ENCODE measurements at regions not wholly inside any gene's neighbourhood (a gene's known extent, or its start where the extent isn't known, plus 50 kb on each side); places are given as distances from the start of the nearest gene placed in this dataset.
"Not testable (repeated sequence)": the region's sequence is repeated elsewhere in the genome, so short reads cannot be mapped to it uniquely, and the experiment has no call there.

- no peak for DNase-seq (ENCODE audit: low spot score)
Observed at GRCh38 chr13:89052699-89053098, 1381.5 kb downstream of the SLITRK5 start.

DNA sequence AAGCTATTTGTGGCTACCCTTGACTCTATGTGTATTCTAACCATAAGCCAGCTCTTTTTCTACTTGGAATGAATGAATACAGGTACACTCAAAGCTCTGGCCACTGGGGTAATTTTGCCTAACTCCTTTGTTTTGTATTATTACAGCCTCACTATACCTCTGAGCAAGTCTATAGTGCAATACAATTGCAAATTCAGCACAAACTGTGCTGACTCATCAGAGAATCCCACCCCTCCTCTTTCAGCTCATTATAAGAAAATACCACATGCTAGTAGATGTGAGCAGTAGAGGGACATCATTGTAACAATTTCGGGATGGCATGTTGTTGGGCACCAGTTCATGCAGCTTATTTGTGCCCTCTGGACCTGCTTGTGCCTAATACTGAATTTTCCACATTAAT, 1382.2 kb downstream of the SLITRK5 start:
- DNase-seq (ENCODE audit: low spot score): no peak

GRCh38 chr13:89057274-89057673, 1386.1 kb downstream of the SLITRK5 start:
- DNase-seq (ENCODE audit: low spot score): no peak

DNA sequence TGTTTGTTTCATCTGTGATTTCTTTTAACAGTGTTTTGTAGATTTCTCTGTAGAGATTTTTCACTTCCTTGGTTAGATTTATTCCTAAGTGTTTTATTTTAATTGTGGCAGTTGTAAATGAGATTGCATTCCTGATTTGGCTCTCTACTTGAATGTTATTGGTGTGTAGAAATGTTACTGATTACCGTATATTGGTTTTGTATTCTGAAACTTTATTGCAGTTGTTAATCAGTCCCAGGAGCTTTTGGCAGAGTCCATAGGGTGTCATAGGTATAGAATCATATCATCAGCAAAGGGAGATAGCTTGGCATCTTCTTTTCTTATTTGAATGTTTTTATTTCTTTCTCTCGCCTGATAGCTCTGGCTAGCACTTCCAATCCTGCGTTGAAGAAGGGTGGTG, 1386.7 kb downstream of the SLITRK5 start:
- DNase-seq (ENCODE audit: low spot score): no peak

GRCh38 chr13:89061821-89062220, 1390.7 kb downstream of the SLITRK5 start:
- DNase-seq (ENCODE audit: low spot score): no peak

- peak; percentile 41 for DNase-seq (ENCODE audit: low spot score)
Observed at GRCh38 chr13:89066868-89067466, 1395.8 kb downstream of the SLITRK5 start.

DNA sequence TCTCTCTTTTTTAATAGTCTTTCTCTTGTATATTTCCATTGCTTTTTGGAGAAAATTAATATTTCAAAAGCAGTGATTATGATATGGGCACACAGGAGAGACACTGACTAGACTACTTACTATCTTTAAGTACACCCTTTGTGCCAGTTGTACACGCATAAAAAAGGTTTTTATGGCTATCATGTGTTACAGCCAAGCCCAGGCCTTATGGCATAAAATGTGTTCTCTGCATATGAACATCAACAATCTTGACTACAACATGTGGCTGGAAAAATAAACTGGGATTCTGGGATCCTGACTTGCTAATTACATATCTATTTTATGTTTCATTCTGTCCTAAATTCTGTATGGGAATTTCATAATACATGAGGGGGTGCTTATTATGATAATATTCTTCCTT, 1401.8 kb downstream of the SLITRK5 start:
- no peak for DNase-seq (ENCODE audit: low spot score)

DNA sequence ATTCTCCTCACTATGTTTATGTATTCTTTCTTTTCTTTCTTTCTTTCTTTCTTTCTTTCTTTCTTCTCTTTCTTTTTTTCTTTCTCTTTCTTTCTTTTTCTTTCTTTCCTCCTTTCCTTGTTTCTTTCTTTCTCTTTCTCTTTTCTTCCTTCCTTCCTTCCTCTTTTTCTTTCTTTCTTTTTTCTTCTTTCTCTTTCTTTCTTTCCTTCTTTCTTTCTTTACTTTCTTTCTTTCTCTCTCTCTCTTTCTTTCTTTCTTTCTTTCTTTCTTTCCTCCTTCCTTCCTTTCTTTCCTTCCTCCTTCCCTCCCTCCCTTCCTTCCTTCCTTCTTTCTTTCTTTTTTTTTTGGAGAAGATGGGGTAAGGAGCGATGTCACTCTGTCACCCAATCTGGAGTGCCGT, 1405.5 kb downstream of the SLITRK5 start:
- DNase-seq (ENCODE audit: low spot score): no peak

GRCh38 chr13:89082623-89083022, 1411.5 kb downstream of the SLITRK5 start:
- DNase-seq (ENCODE audit: low spot score): no peak

DNA sequence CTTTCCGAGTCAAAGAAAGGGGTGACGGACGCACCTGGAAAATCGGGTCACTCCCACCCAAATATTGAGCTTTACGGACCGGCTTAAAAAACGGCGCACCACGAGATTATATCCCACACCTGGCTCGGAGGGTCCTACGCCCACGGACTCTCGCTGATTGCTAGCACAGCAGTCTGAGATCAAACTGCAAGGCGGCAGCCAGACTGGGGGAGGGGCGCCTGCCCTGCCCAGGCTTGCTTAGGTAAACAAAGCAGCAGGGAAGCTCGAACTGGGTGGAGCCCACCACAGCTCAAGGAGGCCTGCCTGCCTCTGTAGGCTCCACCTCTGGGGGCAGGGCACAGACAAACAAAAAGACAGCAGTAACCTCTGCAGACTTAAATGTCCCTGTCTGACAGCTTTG, 1416.9 kb downstream of the SLITRK5 start:
- not testable (repeated sequence) for DNase-seq (ENCODE audit: low spot score)

GRCh38 chr13:89097994-89098393, 1426.8 kb downstream of the SLITRK5 start:
- DNase-seq (ENCODE audit: low spot score): no peak

- DNase-seq (ENCODE audit: low spot score): no peak
Observed at GRCh38 chr13:89113744-89114143, 1442.6 kb downstream of the SLITRK5 start.

DNA sequence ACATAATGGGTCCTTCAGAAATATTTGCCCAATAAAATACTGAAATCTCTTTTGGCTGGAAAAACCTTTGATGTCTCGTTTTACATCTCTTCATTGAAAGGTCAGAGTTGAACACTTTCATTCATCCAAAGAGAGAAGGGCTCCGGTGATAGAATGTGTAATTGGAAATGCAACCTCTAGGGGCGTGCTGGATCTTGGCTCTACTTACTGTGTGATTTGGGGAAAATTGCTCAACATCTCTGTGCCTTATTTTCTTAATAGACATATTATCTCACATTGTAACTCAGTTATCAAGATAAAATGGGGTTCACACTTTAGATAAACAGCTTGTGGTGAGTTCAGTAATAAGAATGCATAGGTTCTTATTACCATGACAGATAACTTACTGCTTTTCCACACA, 1444.1 kb downstream of the SLITRK5 start:
- no peak for DNase-seq (ENCODE audit: low spot score)

DNA sequence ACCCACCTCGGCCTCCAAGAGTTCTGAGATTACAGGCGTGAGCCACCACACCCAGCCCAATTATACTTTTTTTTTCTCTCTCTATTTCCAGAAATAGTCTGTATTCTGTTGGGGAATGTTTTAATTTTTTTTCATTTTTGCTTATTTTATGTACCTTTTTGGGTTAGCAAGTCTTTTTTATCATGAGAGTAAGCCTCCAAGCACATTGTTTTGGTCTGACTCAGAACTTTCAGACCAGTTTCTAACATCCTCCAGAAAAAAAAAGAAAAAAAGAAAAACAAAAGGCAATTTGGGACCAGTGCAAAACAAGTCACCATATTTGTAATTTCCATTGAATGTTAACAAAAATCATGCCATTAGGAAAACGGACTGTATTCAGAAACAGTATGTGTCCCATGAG, 1465.5 kb downstream of the SLITRK5 start:
- DNase-seq (ENCODE audit: low spot score): no peak

DNA sequence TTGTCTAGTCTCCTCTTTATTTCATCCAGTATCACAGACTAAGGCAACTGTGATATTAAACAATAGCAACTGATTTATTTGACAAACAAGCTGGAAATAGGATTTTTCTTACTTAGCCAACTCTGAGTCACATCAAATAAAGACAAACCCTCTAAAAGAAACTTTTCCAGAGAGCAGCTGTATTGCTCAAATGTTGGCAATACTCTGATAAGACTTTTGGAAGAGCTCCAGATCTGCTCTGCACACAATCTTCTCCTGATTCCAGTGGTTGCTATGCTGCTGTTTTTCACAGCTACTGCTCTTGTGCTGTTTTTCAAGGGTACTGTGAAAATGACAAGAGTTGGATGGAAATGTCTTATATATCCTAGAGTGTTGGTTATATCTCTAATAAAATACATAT, 1479.2 kb downstream of the SLITRK5 start:
- no peak for DNase-seq (ENCODE audit: low spot score)

DNA sequence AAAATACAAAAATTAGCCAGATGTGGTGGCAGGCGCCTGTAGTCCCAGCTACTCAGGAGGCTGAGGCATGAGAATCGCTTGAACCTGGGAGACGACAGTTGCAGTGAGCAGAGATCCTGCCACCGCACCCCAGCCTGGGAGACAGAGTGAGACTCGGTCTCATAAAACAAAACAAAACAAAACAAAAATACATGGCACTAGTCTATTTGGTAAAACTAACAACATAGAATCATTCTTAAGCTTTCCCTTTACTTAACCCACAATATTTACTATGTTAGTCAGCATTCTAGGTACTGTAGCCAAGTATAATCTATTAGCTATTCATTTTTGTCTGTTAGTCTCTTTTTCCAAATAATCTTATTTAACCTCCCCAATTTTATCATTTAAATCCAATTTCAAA, 1482.8 kb downstream of the SLITRK5 start:
- DNase-seq (ENCODE audit: low spot score): no peak

DNA sequence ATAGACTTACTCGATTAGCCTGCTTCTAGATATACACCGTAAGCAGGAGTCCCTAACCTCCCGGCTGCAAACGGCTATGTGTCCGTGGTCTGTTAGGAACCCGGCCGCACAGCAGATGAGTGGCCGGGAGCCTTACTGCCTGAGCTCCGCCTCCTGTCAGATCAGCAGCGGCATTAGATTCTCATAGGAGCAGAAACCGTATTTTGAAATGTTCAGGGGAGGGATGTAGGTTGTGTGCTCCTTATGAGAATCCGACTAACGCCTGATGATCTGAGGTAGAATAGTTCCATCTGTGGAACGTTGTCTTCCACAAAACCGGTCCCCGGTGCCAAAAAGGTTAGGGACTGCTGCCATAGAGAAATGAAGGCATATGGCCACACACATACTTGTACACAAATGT, 1491.9 kb downstream of the SLITRK5 start:
- no peak for DNase-seq (ENCODE audit: low spot score)

GRCh38 chr13:89165685-89166084, 1494.5 kb downstream of the SLITRK5 start:
- no peak for DNase-seq (ENCODE audit: low spot score)

DNA sequence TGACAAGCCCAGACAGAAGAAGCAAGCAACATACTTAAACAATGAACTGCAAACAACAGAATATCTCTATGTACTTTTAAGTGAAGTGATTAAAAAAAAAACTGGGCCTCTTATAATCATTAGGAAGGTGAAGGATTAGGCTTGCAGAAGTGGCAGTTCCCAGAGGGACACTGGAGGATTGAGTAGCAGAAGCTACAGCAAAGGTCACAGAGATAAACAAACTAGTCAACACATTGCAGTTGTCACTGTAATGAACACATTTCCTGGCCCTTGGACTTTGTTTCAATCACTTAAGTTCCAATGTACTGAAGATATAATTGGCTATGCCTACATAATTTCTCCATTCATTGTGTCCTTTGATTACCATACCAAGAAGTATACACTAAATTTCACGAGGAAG, 1498.8 kb downstream of the SLITRK5 start:
- DNase-seq (ENCODE audit: low spot score): no peak

- no peak for DNase-seq (ENCODE audit: low spot score)
Observed at GRCh38 chr13:89181041-89181440, 1509.9 kb downstream of the SLITRK5 start.

GRCh38 chr13:89199138-89199537, 1528.0 kb downstream of the SLITRK5 start:
- no peak for DNase-seq (ENCODE audit: low spot score)

- DNase-seq (ENCODE audit: low spot score): no peak
Observed at GRCh38 chr13:89204435-89204834, 1533.3 kb downstream of the SLITRK5 start.

- DNase-seq (ENCODE audit: low spot score): no peak
Observed at GRCh38 chr13:89205856-89206520, 1534.8 kb downstream of the SLITRK5 start.

GRCh38 chr13:89212186-89212585, 1541.0 kb downstream of the SLITRK5 start:
- DNase-seq (ENCODE audit: low spot score): no peak
